ENCODE measurements at regions not wholly inside any gene's neighbourhood (a gene's known extent, or its start where the extent isn't known, plus 50 kb on each side); places are given as distances from the start of the nearest gene placed in this dataset.
"Not testable (repeated sequence)": the region's sequence is repeated elsewhere in the genome, so short reads cannot be mapped to it uniquely, and the experiment has no call there.

GRCh38 chr6:168188369-168189199 lies 109.6 kb upstream of the FRMD1 start:
- no peaks in the 10 kb centered on the region for H4K20me1 ChIP-seq (ENCODE audit: insufficient read depth, low read length)
- H3K9me2 ChIP-seq (ENCODE audit: insufficient read depth, low read length), result no peaks in the 10 kb centered on the region
- H3K4me2 ChIP-seq (ENCODE audit: low read length), result no peak overlapping the region
- ChIA-PET POLR2A (interaction anchor here (0.7 kb wide), 2 partner anchors 10 to 373 kb away, joined by 3 to 7 read pairs; no protein-coding TSS in a partner anchor), CTCF (ENCODE audit: unreplicated experiment) (no interaction called here)
- DNase-seq (ENCODE audit: low spot score), result no peak
- BruUV-seq (replicated peaks), result no TSS peak
- TF ChIP-seq CTCF (conservative IDR thresholded peaks at IDR 0.05; ENCODE audit: low read length) (no peak), EZH2phosphoT487 (IDR thresholded peaks at IDR 0.05; ENCODE audit: borderline replicate concordance, low read depth, low read length) (no peak)
- no peak overlapping the region for H3K27ac ChIP-seq (ENCODE audit: low read depth, low read length, poor library complexity, severe bottlenecking)
- no peaks in the 10 kb centered on the region for H3K9me3 ChIP-seq (ENCODE audit: low read length)
- no peaks in the 10 kb centered on the region for H3K4me1 ChIP-seq (ENCODE audit: insufficient read depth, low read length, poor library complexity, severe bottlenecking)
- no peaks in the 10 kb centered on the region for H3K79me2 ChIP-seq (ENCODE audit: insufficient read depth, low read depth, low read length)
- no peak overlapping the region for H3K4me3 ChIP-seq (ENCODE audit: low read depth, low read length, poor library complexity, severe bottlenecking)
- H3K36me3 ChIP-seq (ENCODE audit: insufficient read depth, low read length), result no peaks in the 10 kb centered on the region
- H2AFZ ChIP-seq (ENCODE audit: low read length), result no peak overlapping the region
- intact Hi-C loops (cut with micrococcal nuclease; ENCODE audit: unreplicated experiment), result no loop called here

DNA sequence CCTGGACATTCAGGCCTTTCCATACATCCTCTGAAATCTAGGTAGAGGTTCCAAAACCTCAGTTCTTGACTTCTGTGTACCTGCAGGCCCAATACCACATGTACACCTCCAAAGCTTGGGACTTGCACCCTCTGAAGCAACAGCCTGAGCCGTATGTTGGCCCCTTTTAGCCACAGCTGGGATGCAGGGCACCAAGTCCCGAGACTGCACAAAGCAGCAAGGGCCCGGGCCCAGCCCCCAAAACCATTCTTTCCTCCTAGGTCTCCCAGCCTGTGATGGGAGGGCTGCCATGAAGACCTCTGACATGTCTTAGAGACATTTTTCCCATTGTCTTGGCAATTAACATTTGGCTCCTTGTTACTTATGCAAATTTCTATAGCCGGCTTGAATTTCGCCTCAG lies 107.4 kb upstream of the FRMD1 start:
- Histone ChIP-seq H3K36me3 (ENCODE audit: insufficient read depth, low read length) (no peaks in the 10 kb centered on the region), H3K9me3 (ENCODE audit: low read length) (no peaks in the 10 kb centered on the region), H4K20me1 (ENCODE audit: insufficient read depth, low read length) (no peaks in the 10 kb centered on the region), H3K9me2 (ENCODE audit: insufficient read depth, low read length) (no peaks in the 10 kb centered on the region), H3K27ac (ENCODE audit: low read depth, low read length, poor library complexity, severe bottlenecking) (no peak overlapping the region), H3K79me2 (ENCODE audit: insufficient read depth, low read depth, low read length) (no peaks in the 10 kb centered on the region), H3K4me1 (ENCODE audit: insufficient read depth, low read length, poor library complexity, severe bottlenecking) (no peaks in the 10 kb centered on the region), H3K4me3 (ENCODE audit: low read depth, low read length, poor library complexity, severe bottlenecking) (no peak overlapping the region), H3K4me2 (ENCODE audit: low read length) (no peak overlapping the region), H2AFZ (ENCODE audit: low read length) (no peak overlapping the region)
- TF ChIP-seq CTCF (conservative IDR thresholded peaks at IDR 0.05; ENCODE audit: low read length) (no peak), EZH2phosphoT487 (IDR thresholded peaks at IDR 0.05; ENCODE audit: borderline replicate concordance, low read depth, low read length) (no peak)
- ChIA-PET CTCF (ENCODE audit: unreplicated experiment) (no interaction called here), POLR2A (no interaction called here)
- DNase-seq (ENCODE audit: low spot score), result no peak
- BruUV-seq (replicated peaks), result no TSS peak
- intact Hi-C loops (cut with micrococcal nuclease; ENCODE audit: unreplicated experiment), result no loop called here

DNA sequence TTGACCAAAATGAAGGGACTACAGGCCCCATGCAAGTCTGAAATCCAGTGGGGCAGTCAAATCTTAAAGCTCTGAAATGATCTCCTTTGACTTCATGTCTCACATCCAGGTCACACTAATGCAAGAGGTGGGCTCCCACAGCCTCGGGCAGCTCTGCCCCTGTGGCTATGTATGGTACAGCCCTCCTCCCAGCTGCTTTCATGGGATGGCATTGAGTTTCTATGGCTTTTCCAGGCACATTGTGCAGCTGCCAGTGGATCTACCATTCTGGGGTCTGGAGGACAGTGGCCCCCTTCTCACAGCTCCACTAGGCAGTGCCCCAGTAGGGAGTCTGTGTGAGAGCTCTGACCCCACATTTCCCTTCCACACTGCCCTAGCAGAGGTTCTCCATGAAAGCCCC lies 107.0 kb upstream of the FRMD1 start:
- H3K4me1 ChIP-seq (ENCODE audit: insufficient read depth, low read length, poor library complexity, severe bottlenecking); H3K9me2 ChIP-seq (ENCODE audit: insufficient read depth, low read length); H3K9me3 ChIP-seq (ENCODE audit: low read length); H3K36me3 ChIP-seq (ENCODE audit: insufficient read depth, low read length); H3K27ac ChIP-seq (ENCODE audit: low read depth, low read length, poor library complexity, severe bottlenecking); POLR2A ChIA-PET; H4K20me1 ChIP-seq (ENCODE audit: insufficient read depth, low read length); H3K4me3 ChIP-seq (ENCODE audit: low read depth, low read length, poor library complexity, severe bottlenecking); BruUV-seq (replicated peaks); H2AFZ ChIP-seq (ENCODE audit: low read length); DNase-seq (ENCODE audit: low spot score); CTCF ChIA-PET (ENCODE audit: unreplicated experiment); H3K79me2 ChIP-seq (ENCODE audit: insufficient read depth, low read depth, low read length); intact Hi-C loops (cut with micrococcal nuclease; ENCODE audit: unreplicated experiment); H3K4me2 ChIP-seq (ENCODE audit: low read length): not testable (repeated sequence)
